ENCODE measurements at regions not wholly inside any gene's neighbourhood (a gene's known extent, or its start where the extent isn't known, plus 50 kb on each side); places are given as distances from the start of the nearest gene placed in this dataset.

DNA sequence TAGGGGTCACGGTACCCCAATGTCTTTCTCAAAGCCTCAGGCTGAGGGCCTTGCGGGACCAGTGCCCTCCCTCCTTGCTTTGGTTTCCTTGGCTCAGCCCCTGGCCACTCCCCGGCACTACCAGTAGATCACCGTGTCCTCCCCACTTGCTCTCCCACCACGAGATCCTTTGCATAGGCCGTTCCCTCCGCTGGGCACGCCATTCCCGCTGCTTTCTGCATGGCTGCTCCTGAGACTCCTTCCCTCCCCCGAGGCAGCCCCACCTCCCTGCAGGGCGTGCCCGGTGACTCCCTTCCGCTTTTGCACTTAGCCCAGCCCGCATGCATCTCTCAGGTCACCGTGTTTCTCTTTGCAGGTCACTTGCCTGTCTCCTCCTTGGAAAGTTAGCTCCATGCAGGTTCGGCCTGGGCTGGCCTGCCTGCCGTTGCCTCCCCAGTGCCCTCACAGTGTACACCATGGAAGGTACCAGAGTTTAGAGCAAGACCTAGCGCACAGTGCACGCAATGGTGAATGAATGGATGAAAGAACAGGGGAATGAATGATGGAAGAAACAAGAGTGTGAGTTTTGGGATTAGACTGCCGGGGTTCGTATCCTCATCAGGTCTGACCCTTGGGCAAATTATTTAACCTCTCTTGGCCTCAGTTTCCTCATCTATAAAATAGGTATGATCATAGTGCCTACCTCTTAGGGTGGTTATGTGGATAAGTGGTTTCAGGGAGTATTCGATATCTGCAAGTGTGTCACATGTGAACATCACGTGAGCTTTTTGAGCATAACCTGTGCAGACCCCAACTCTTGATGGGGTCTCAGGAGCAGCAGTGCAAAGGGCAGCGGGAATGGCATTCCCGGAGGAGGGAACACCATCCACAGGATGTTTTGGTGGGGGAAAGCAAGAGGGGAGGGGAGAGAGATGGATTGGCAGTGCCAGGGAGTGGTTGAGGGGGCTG is 214.3 kb downstream of the C9orf50 start:
- Histone ChIP-seq H3K9me2 (no peaks in the 10 kb centered on the region), H3K4me3 (ENCODE audit: low read depth in 2 of 2, low read length in 1 of 2) (no peak overlapping the region), H3K4me2 (no peak overlapping the region), H3K27me3 (ENCODE audit: insufficient read depth) (no peaks in the 10 kb centered on the region), H3F3A (replicated peaks; ENCODE audit: insufficient read depth) (no peaks in the 10 kb centered on the region), H3K36me3 (replicated peaks in 1 of 2; ENCODE audit: control insufficient read depth in 1 of 2, insufficient read depth in 2 of 2, low read length in 1 of 2) (no peaks in the 10 kb centered on the region), H2AFZ (ENCODE audit: low read depth) (no peak overlapping the region), H3K9ac (no peak overlapping the region), H3K27ac (ENCODE audit: low read depth in 2 of 2, low read length in 1 of 2) (no peak overlapping the region), H3K9me3 (no peaks in the 10 kb centered on the region), H4K20me1 (ENCODE audit: insufficient read depth) (no peaks in the 10 kb centered on the region), H3K4me1 (ENCODE audit: control insufficient read depth in 1 of 2, insufficient read depth in 2 of 2, low read depth in 1 of 2, low read length in 1 of 2) (peaks cover 0 to 27% of the 10 kb centered on the region in 2 experiments; a peak in 1 of 4 replicates), H3K79me2 (ENCODE audit: insufficient read depth) (no peaks in the 10 kb centered on the region)
- no peak for TF ChIP-seq TCF12 (IDR thresholded peaks at IDR 0.05)
- TF ChIP-seq SIN3A (IDR thresholded peaks at IDR 0.05; ENCODE audit: borderline replicate concordance, low read depth, low read length): no peak
- no peak for TF ChIP-seq NRF1 (IDR thresholded peaks at IDR 0.05; ENCODE audit: low read depth, low read length)
- TF ChIP-seq MEF2A (IDR thresholded peaks at IDR 0.05; ENCODE audit: borderline replicate concordance, low read depth): no peak
- TF ChIP-seq TAF1 (IDR thresholded peaks at IDR 0.05; ENCODE audit: borderline replicate concordance, low read depth, low read length): no peak
- TF ChIP-seq RXRA (IDR thresholded peaks at IDR 0.05; ENCODE audit: borderline replicate concordance, low read depth): no peak
- no peak for TF ChIP-seq ELF1 (IDR thresholded peaks at IDR 0.05)
- no peak for TF ChIP-seq FOXJ3 (CRISPR knock-in tag; IDR thresholded peaks at IDR 0.05)
- TF ChIP-seq, protein P1, sequence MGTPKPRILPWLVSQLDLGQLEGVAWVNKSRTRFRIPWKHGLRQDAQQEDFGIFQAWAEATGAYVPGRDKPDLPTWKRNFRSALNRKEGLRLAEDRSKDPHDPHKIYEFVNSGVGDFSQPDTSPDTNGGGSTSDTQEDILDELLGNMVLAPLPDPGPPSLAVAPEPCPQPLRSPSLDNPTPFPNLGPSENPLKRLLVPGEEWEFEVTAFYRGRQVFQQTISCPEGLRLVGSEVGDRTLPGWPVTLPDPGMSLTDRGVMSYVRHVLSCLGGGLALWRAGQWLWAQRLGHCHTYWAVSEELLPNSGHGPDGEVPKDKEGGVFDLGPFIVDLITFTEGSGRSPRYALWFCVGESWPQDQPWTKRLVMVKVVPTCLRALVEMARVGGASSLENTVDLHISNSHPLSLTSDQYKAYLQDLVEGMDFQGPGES (IDR thresholded peaks at IDR 0.05; ENCODE audit: low read depth, low read length): no peak
- TF ChIP-seq, protein P2, sequence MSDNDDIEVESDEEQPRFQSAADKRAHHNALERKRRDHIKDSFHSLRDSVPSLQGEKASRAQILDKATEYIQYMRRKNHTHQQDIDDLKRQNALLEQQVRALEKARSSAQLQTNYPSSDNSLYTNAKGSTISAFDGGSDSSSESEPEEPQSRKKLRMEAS (IDR thresholded peaks at IDR 0.05; ENCODE audit: low read depth): no peak
- TF ChIP-seq JUND (IDR thresholded peaks at IDR 0.05): no peak
- TF ChIP-seq, protein P3, sequence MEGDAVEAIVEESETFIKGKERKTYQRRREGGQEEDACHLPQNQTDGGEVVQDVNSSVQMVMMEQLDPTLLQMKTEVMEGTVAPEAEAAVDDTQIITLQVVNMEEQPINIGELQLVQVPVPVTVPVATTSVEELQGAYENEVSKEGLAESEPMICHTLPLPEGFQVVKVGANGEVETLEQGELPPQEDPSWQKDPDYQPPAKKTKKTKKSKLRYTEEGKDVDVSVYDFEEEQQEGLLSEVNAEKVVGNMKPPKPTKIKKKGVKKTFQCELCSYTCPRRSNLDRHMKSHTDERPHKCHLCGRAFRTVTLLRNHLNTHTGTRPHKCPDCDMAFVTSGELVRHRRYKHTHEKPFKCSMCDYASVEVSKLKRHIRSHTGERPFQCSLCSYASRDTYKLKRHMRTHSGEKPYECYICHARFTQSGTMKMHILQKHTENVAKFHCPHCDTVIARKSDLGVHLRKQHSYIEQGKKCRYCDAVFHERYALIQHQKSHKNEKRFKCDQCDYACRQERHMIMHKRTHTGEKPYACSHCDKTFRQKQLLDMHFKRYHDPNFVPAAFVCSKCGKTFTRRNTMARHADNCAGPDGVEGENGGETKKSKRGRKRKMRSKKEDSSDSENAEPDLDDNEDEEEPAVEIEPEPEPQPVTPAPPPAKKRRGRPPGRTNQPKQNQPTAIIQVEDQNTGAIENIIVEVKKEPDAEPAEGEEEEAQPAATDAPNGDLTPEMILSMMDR (IDR thresholded peaks at IDR 0.05): no peak
- CTCF ChIA-PET: interaction anchor here (1.4 kb wide), 1 partner anchor 264 kb away, joined by 3 read pairs; no protein-coding TSS in a partner anchor
- no peak for DNase-seq
- WGBS (ENCODE audit: low lambda C conversion rate): 89% methylated on average over 24 of the region's 25 CpGs
- POLR2A ChIA-PET: no interaction called here

DNA sequence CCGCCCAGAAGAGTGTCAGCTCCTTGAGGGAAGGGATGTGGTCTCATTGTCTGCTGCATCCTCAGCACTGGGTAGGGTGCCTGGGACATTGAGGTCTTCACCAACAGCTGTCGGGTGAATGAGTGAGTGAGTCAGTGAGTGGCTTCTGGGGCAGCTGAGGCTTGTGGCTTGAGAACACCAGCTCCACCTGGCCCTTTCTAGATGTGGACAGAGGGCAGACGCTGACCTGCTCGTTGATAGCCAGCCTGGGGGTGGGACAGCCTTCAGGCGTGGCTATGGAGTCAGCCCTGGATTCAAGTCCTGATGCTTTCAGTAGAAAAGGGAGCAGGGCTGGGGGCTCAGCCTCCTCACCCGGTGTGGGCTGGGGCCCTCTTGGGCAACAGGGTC is 215.1 kb downstream of the C9orf50 start:
- H3F3A ChIP-seq (replicated peaks; ENCODE audit: insufficient read depth): no peaks in the 10 kb centered on the region
- no peaks in the 10 kb centered on the region for H3K27me3 ChIP-seq (ENCODE audit: insufficient read depth)
- no peak overlapping the region for H2AFZ ChIP-seq (ENCODE audit: low read depth)
- H3K4me1 ChIP-seq (ENCODE audit: control insufficient read depth in 1 of 2, insufficient read depth in 2 of 2, low read depth in 1 of 2, low read length in 1 of 2): peaks cover 0 to 26% of the 10 kb centered on the region in 2 experiments; a peak in 1 of 4 replicates
- H3K4me2 ChIP-seq: no peak overlapping the region
- no peaks in the 10 kb centered on the region for H3K9me2 ChIP-seq
- no peaks in the 10 kb centered on the region for H3K9me3 ChIP-seq
- no peaks in the 10 kb centered on the region for H3K36me3 ChIP-seq (replicated peaks in 1 of 2; ENCODE audit: control insufficient read depth in 1 of 2, insufficient read depth in 2 of 2, low read length in 1 of 2)
- CTCF ChIA-PET: interaction anchor here (1.4 kb wide), 1 partner anchor 263 kb away, joined by 3 read pairs; no protein-coding TSS in a partner anchor
- no peak overlapping the region for H3K27ac ChIP-seq (ENCODE audit: low read depth in 2 of 2, low read length in 1 of 2)
- POLR2A ChIA-PET: no interaction called here
- no peak for DNase-seq
- H3K9ac ChIP-seq: no peak overlapping the region
- H4K20me1 ChIP-seq (ENCODE audit: insufficient read depth): no peaks in the 10 kb centered on the region
- WGBS (ENCODE audit: low lambda C conversion rate): 90% methylated on average over 6 of the region's 6 CpGs
- H3K4me3 ChIP-seq (ENCODE audit: low read depth in 2 of 2, low read length in 1 of 2): no peak overlapping the region
- no peaks in the 10 kb centered on the region for H3K79me2 ChIP-seq (ENCODE audit: insufficient read depth)
- no peak for TF ChIP-seq FOSL2 (IDR thresholded peaks at IDR 0.05; ENCODE audit: borderline replicate concordance, low read depth)
- TF ChIP-seq GABPA (IDR thresholded peaks at IDR 0.05; ENCODE audit: low read depth): no peak
- TF ChIP-seq, protein P4, sequence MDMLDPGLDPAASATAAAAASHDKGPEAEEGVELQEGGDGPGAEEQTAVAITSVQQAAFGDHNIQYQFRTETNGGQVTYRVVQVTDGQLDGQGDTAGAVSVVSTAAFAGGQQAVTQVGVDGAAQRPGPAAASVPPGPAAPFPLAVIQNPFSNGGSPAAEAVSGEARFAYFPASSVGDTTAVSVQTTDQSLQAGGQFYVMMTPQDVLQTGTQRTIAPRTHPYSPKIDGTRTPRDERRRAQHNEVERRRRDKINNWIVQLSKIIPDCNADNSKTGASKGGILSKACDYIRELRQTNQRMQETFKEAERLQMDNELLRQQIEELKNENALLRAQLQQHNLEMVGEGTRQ (IDR thresholded peaks at IDR 0.05; ENCODE audit: borderline replicate concordance, low read depth, low read length): no peak
- no peak for TF ChIP-seq FOXJ3 (CRISPR knock-in tag; IDR thresholded peaks at IDR 0.05)
- no peak for TF ChIP-seq SMC3 (IDR thresholded peaks at IDR 0.05; ENCODE audit: low read depth, low read length)
- no peak for TF ChIP-seq EP300 (IDR thresholded peaks at IDR 0.05; ENCODE audit: borderline replicate concordance in 1 of 2, low read depth in 1 of 2, low read length in 1 of 2)
- TF ChIP-seq, protein P2 (IDR thresholded peaks at IDR 0.05; ENCODE audit: low read depth): no peak
- TF ChIP-seq MEF2A (IDR thresholded peaks at IDR 0.05; ENCODE audit: borderline replicate concordance, low read depth): no peak
